ENCODE measurements at regions not wholly inside any gene's neighbourhood (a gene's known extent, or its start where the extent isn't known, plus 50 kb on each side); places are given as distances from the start of the nearest gene placed in this dataset.

GRCh38 chr21:15354516-15354915, 289.7 kb upstream of the NRIP1 start:
- intact Hi-C loops (cut with DNase I): no loop called here
- no peak for ATAC-seq (ENCODE audit: low FRiP score)
- Histone ChIP-seq H3K27me3 (ENCODE audit: control insufficient read depth in 1 of 2, insufficient read depth in 2 of 2, low read length in 1 of 2) (no peaks in the 10 kb centered on the region), H3K9me3 (ENCODE audit: control insufficient read depth, low read length) (no peaks in the 10 kb centered on the region), H3K36me3 (ENCODE audit: control insufficient read depth in 1 of 2, insufficient read depth in 2 of 2, low read length in 1 of 2) (no peaks in the 10 kb centered on the region), H3K27ac (ENCODE audit: low read depth in 1 of 2, low read length in 2 of 2) (no peak overlapping the region), H3K4me1 (ENCODE audit: control insufficient read depth in 1 of 2, insufficient read depth in 2 of 2, low read length in 2 of 2) (no peaks in the 10 kb centered on the region), H3K4me3 (ENCODE audit: low read length in 2 of 2) (no peak overlapping the region)
- WGBS, 2 donors: 56 to 74% methylated on average over 3 of the region's 3 CpGs
- DNase-seq: no peak

- Histone ChIP-seq H3K27me3 (ENCODE audit: control insufficient read depth in 1 of 2, insufficient read depth in 2 of 2, low read length in 1 of 2) (no peaks in the 10 kb centered on the region), H3K27ac (ENCODE audit: low read depth in 1 of 2, low read length in 2 of 2) (no peak overlapping the region), H3K36me3 (ENCODE audit: control insufficient read depth in 1 of 2, insufficient read depth in 2 of 2, low read length in 1 of 2) (no peaks in the 10 kb centered on the region), H3K4me3 (ENCODE audit: low read length in 2 of 2) (no peak overlapping the region), H3K4me1 (ENCODE audit: control insufficient read depth in 1 of 2, insufficient read depth in 2 of 2, low read length in 2 of 2) (no peaks in the 10 kb centered on the region), H3K9me3 (ENCODE audit: control insufficient read depth, low read length) (no peaks in the 10 kb centered on the region)
- 38 to 43% methylated on average over 6 of the region's 6 CpGs for WGBS, 2 donors
- intact Hi-C loops (cut with DNase I): no loop called here
- DNase-seq: no peak
- ATAC-seq (ENCODE audit: low FRiP score): no peak
Measured at GRCh38 chr21:15355066-15355465, 290.3 kb upstream of the NRIP1 start.

GRCh38 chr21:15359251-15359650, 294.5 kb upstream of the NRIP1 start:
- Histone ChIP-seq H3K4me3 (ENCODE audit: low read length in 2 of 2) (no peak overlapping the region), H3K27me3 (ENCODE audit: control insufficient read depth in 1 of 2, insufficient read depth in 2 of 2, low read length in 1 of 2) (no peaks in the 10 kb centered on the region), H3K4me1 (ENCODE audit: control insufficient read depth in 1 of 2, insufficient read depth in 2 of 2, low read length in 2 of 2) (no peaks in the 10 kb centered on the region), H3K27ac (ENCODE audit: low read depth in 1 of 2, low read length in 2 of 2) (no peak overlapping the region), H3K9me3 (ENCODE audit: control insufficient read depth, low read length) (no peaks in the 10 kb centered on the region), H3K36me3 (ENCODE audit: control insufficient read depth in 1 of 2, insufficient read depth in 2 of 2, low read length in 1 of 2) (no peaks in the 10 kb centered on the region)
- WGBS, 2 donors: 10 to 12% methylated on average over 4 of the region's 4 CpGs
- ATAC-seq (ENCODE audit: low FRiP score) (no peak), DNase-seq (no peak)
- intact Hi-C loops (cut with DNase I): no loop called here

GRCh38 chr21:15362458-15362857, 297.7 kb upstream of the NRIP1 start:
- Histone ChIP-seq H3K4me3 (ENCODE audit: low read length in 2 of 2) (no peak overlapping the region), H3K27ac (ENCODE audit: low read depth in 1 of 2, low read length in 2 of 2) (no peak overlapping the region), H3K9me3 (ENCODE audit: control insufficient read depth, low read length) (no peaks in the 10 kb centered on the region), H3K27me3 (ENCODE audit: control insufficient read depth in 1 of 2, insufficient read depth in 2 of 2, low read length in 1 of 2) (no peaks in the 10 kb centered on the region), H3K36me3 (ENCODE audit: control insufficient read depth in 1 of 2, insufficient read depth in 2 of 2, low read length in 1 of 2) (no peaks in the 10 kb centered on the region), H3K4me1 (ENCODE audit: control insufficient read depth in 1 of 2, insufficient read depth in 2 of 2, low read length in 2 of 2) (no peaks in the 10 kb centered on the region)
- no peak for ATAC-seq (ENCODE audit: low FRiP score)
- intact Hi-C loops (cut with DNase I): no loop called here
- no peak for DNase-seq
- 69 to 79% methylated on average over 4 of the region's 4 CpGs for WGBS, 2 donors

- DNase-seq (no peak), ATAC-seq (ENCODE audit: low FRiP score) (no peak)
- Histone ChIP-seq H3K4me1 (ENCODE audit: control insufficient read depth in 1 of 2, insufficient read depth in 2 of 2, low read length in 2 of 2) (no peaks in the 10 kb centered on the region), H3K36me3 (ENCODE audit: control insufficient read depth in 1 of 2, insufficient read depth in 2 of 2, low read length in 1 of 2) (no peaks in the 10 kb centered on the region), H3K27me3 (ENCODE audit: control insufficient read depth in 1 of 2, insufficient read depth in 2 of 2, low read length in 1 of 2) (no peaks in the 10 kb centered on the region), H3K4me3 (ENCODE audit: low read length in 2 of 2) (no peak overlapping the region), H3K27ac (ENCODE audit: low read depth in 1 of 2, low read length in 2 of 2) (no peak overlapping the region), H3K9me3 (ENCODE audit: control insufficient read depth, low read length) (no peaks in the 10 kb centered on the region)
- intact Hi-C loops (cut with DNase I): no loop called here
- 74% methylated on average over 1 of the region's 1 CpG for WGBS, 2 donors
Measured at GRCh38 chr21:15363921-15364320, 299.1 kb upstream of the NRIP1 start.

GRCh38 chr21:15365751-15366392, 301.1 kb upstream of the NRIP1 start:
- Histone ChIP-seq H3K4me3 (ENCODE audit: low read length in 2 of 2) (no peak overlapping the region), H3K36me3 (ENCODE audit: control insufficient read depth in 1 of 2, insufficient read depth in 2 of 2, low read length in 1 of 2) (no peaks in the 10 kb centered on the region), H3K27me3 (ENCODE audit: control insufficient read depth in 1 of 2, insufficient read depth in 2 of 2, low read length in 1 of 2) (no peaks in the 10 kb centered on the region), H3K4me1 (ENCODE audit: control insufficient read depth in 1 of 2, insufficient read depth in 2 of 2, low read length in 2 of 2) (no peaks in the 10 kb centered on the region), H3K9me3 (ENCODE audit: control insufficient read depth, low read length) (no peaks in the 10 kb centered on the region), H3K27ac (ENCODE audit: low read depth in 1 of 2, low read length in 2 of 2) (no peak overlapping the region)
- intact Hi-C loops (cut with DNase I): no loop called here
- WGBS, 2 donors: 88 to 90% methylated on average over 5 of the region's 5 CpGs
- DNase-seq (no peak), ATAC-seq (ENCODE audit: low FRiP score) (no peak)

- Histone ChIP-seq H3K9me3 (ENCODE audit: control insufficient read depth, low read length) (no peaks in the 10 kb centered on the region), H3K4me3 (ENCODE audit: low read length in 2 of 2) (no peak overlapping the region), H3K27me3 (ENCODE audit: control insufficient read depth in 1 of 2, insufficient read depth in 2 of 2, low read length in 1 of 2) (no peaks in the 10 kb centered on the region), H3K27ac (ENCODE audit: low read depth in 1 of 2, low read length in 2 of 2) (no peak overlapping the region), H3K4me1 (ENCODE audit: control insufficient read depth in 1 of 2, insufficient read depth in 2 of 2, low read length in 2 of 2) (no peaks in the 10 kb centered on the region), H3K36me3 (ENCODE audit: control insufficient read depth in 1 of 2, insufficient read depth in 2 of 2, low read length in 1 of 2) (no peaks in the 10 kb centered on the region)
- DNase-seq (no peak), ATAC-seq (ENCODE audit: low FRiP score) (no peak)
- intact Hi-C loops (cut with DNase I): no loop called here
- 47 to 65% methylated on average over 1 of the region's 1 CpG for WGBS, 2 donors
Measured at GRCh38 chr21:15366555-15366954, 301.8 kb upstream of the NRIP1 start.

- no peak overlapping the region for H3K4me3 ChIP-seq (ENCODE audit: low read length in 2 of 2)
- no peaks in the 10 kb centered on the region for H3K4me1 ChIP-seq (ENCODE audit: control insufficient read depth in 1 of 2, insufficient read depth in 2 of 2, low read length in 2 of 2)
- no peaks in the 10 kb centered on the region for H3K36me3 ChIP-seq (ENCODE audit: control insufficient read depth in 1 of 2, insufficient read depth in 2 of 2, low read length in 1 of 2)
- DNase-seq (no peak), ATAC-seq (ENCODE audit: low FRiP score) (no peak)
- H3K27ac ChIP-seq (ENCODE audit: low read depth in 1 of 2, low read length in 2 of 2): no peak overlapping the region
- no peaks in the 10 kb centered on the region for H3K9me3 ChIP-seq (ENCODE audit: control insufficient read depth, low read length)
- H3K27me3 ChIP-seq (ENCODE audit: control insufficient read depth in 1 of 2, insufficient read depth in 2 of 2, low read length in 1 of 2): no peaks in the 10 kb centered on the region
- intact Hi-C loops (cut with DNase I): no loop called here
- WGBS, 2 donors: 44 to 58% methylated on average over 7 of the region's 7 CpGs
Measured at GRCh38 chr21:15367061-15367626, 302.3 kb upstream of the NRIP1 start.

- ATAC-seq (ENCODE audit: low FRiP score): no peak
- Histone ChIP-seq H3K9me3 (ENCODE audit: control insufficient read depth, low read length) (peaks cover 2% of the 10 kb centered on the region), H3K4me1 (ENCODE audit: control insufficient read depth in 1 of 2, insufficient read depth in 2 of 2, low read length in 2 of 2) (no peaks in the 10 kb centered on the region), H3K36me3 (ENCODE audit: control insufficient read depth in 1 of 2, insufficient read depth in 2 of 2, low read length in 1 of 2) (no peaks in the 10 kb centered on the region), H3K4me3 (ENCODE audit: low read length in 2 of 2) (no peak overlapping the region), H3K27me3 (ENCODE audit: control insufficient read depth in 1 of 2, insufficient read depth in 2 of 2, low read length in 1 of 2) (no peaks in the 10 kb centered on the region), H3K27ac (ENCODE audit: low read depth in 1 of 2, low read length in 2 of 2) (no peak overlapping the region)
- intact Hi-C loops (cut with DNase I): no loop called here
- no peak for DNase-seq
- 70 to 72% methylated on average over 8 of the region's 8 CpGs for WGBS, 2 donors
Measured at GRCh38 chr21:15370462-15370975, 305.7 kb upstream of the NRIP1 start.
